SK-N-SH treated with all-trans-retinoic acid at 6 μM for 48 hours (cell line): ENCODE measurements at regions not wholly inside any gene's neighbourhood (a gene's known extent, or its start where the extent isn't known, plus 50 kb on each side); places are given as distances from the start of the nearest gene placed in this dataset.

Experiments used
- ATAC-seq: fragments of 200-7000 bp; cut with Tn5 transposase; 3 replicates; pipeline ENCODE4 v1.9.1; 2020; ENCODE audit warnings: mild to moderate bottlenecking, moderate library complexity
- ARNTL ChIP-seq: fragments of 450-650 bp; formaldehyde crosslinking; IDR thresholded peaks from 2 replicates; pipeline ENCODE4 v1.5.0; 2020; ENCODE audit warnings: low read depth, mild to moderate bottlenecking, moderate library complexity, borderline replicate concordance
- BACH2 ChIP-seq: fragments of 250-450 bp; sonication (Bioruptor Pico); IDR thresholded peaks from 2 replicates; pipeline ENCODE4 v1.9.0; 2021; ENCODE audit warnings: mild to moderate bottlenecking, borderline replicate concordance
- CSDC2 ChIP-seq: fragments of 250-450 bp; sonication (Bioruptor Pico); IDR thresholded peaks from 2 replicates; pipeline ENCODE4 v1.5.0; 2020; ENCODE audit warnings: mild to moderate bottlenecking, moderate library complexity
- CSRNP3 ChIP-seq: fragments of 250-450 bp; sonication (Bioruptor Pico); IDR thresholded peaks from 2 replicates; pipeline ENCODE4 v1.5.1; 2021; ENCODE audit warnings: mild to moderate bottlenecking, moderate library complexity
- ESRRG ChIP-seq: fragments of 250-450 bp; sonication (Bioruptor Pico); IDR thresholded peaks from 2 replicates; pipeline ENCODE4 v1.6.1; 2021; ENCODE audit warnings: mild to moderate bottlenecking
- GLIS3 ChIP-seq: fragments of 250-450 bp; sonication (Bioruptor Pico); IDR thresholded peaks from 2 replicates; pipeline ENCODE4 v1.5.0; 2020; ENCODE audit warnings: mild to moderate bottlenecking, moderate library complexity
- ISL1 ChIP-seq: fragments of 250-450 bp; sonication (Bioruptor Pico); IDR thresholded peaks from 2 replicates; pipeline ENCODE4 v2.1.2; 2022; ENCODE audit warnings: mild to moderate bottlenecking, moderate library complexity
- OSR1 ChIP-seq: fragments of 250-450 bp; sonication (Bioruptor Pico); IDR thresholded peaks from 2 replicates; pipeline ENCODE4 v1.8.0; 2022; ENCODE audit warnings: moderate library complexity, mild to moderate bottlenecking, inconsistent platforms
- PPARA ChIP-seq: fragments of 250-450 bp; sonication (Bioruptor Pico); IDR thresholded peaks from 2 replicates; pipeline ENCODE4 v1.5.0; 2020; ENCODE audit warnings: mild to moderate bottlenecking, borderline replicate concordance
- RARB ChIP-seq: fragments of 250-450 bp; sonication (Bioruptor Pico); IDR thresholded peaks from 2 replicates; pipeline ENCODE4 v1.8.0; 2021; ENCODE audit warnings: mild to moderate bottlenecking, moderate library complexity
- SNAI2 ChIP-seq: fragments of 250-450 bp; sonication (Bioruptor Pico); IDR thresholded peaks from 2 replicates; pipeline ENCODE4 v1.5.0; 2020; ENCODE audit warnings: mild to moderate bottlenecking, moderate library complexity
- TCF4 ChIP-seq: fragments of 250-450 bp; sonication (Bioruptor Pico); IDR thresholded peaks from 2 replicates; pipeline ENCODE4 v1.8.0; 2021; ENCODE audit warnings: mild to moderate bottlenecking, moderate library complexity, borderline replicate concordance
- TOX ChIP-seq: fragments of 250-450 bp; sonication (Bioruptor Pico); IDR thresholded peaks from 2 replicates; pipeline ENCODE4 v1.8.0; 2021; ENCODE audit warnings: mild to moderate bottlenecking, moderate library complexity, borderline replicate concordance
- TSHZ2 ChIP-seq: fragments of 250-450 bp; sonication (Bioruptor Pico); IDR thresholded peaks from 2 replicates; pipeline ENCODE4 v1.5.0; 2020; ENCODE audit warnings: mild to moderate bottlenecking, moderate library complexity
- ZC3H10 ChIP-seq: fragments of 250-450 bp; sonication (Bioruptor Pico); IDR thresholded peaks from 2 replicates; pipeline ENCODE4 v1.5.1; 2021; ENCODE audit warnings: mild to moderate bottlenecking, moderate library complexity
- ZFP3 ChIP-seq: fragments of 250-450 bp; sonication (Bioruptor Pico); IDR thresholded peaks from 2 replicates; pipeline ENCODE4 v1.5.0; 2020; ENCODE audit warnings: mild to moderate bottlenecking, moderate library complexity
- ZFP30 ChIP-seq: fragments of 450-650 bp; formaldehyde crosslinking; IDR thresholded peaks from 2 replicates; pipeline ENCODE4 v1.5.0; 2022; ENCODE audit warnings: mild to moderate bottlenecking, moderate library complexity
- ZNF565 ChIP-seq: fragments of 450-650 bp; formaldehyde crosslinking; conservative IDR thresholded peaks from 2 replicates; pipeline ENCODE4 v1.5.0; 2020; ENCODE audit warnings: low read depth, mild to moderate bottlenecking, moderate library complexity
- ZNF70 ChIP-seq: fragments of 450-650 bp; formaldehyde crosslinking; IDR thresholded peaks from 2 replicates; pipeline ENCODE4 v1.5.0; 2020; ENCODE audit warnings: mild to moderate bottlenecking, moderate library complexity
- ZNF8 ChIP-seq: fragments of 450-650 bp; formaldehyde crosslinking; IDR thresholded peaks from 2 replicates; pipeline ENCODE4 v1.5.0; 2020; ENCODE audit warnings: mild to moderate bottlenecking, moderate library complexity
- TF ChIP-seq, protein P1 (sequence below): fragments of 250-450 bp; sonication (Bioruptor Pico); IDR thresholded peaks from 2 replicates; pipeline ENCODE4 v1.8.0; 2021; ENCODE audit warnings: low read depth, mild to moderate bottlenecking, moderate library complexity, borderline replicate concordance
- TF ChIP-seq, protein P2 (sequence below): fragments of 250-450 bp; sonication (Bioruptor Pico); IDR thresholded peaks from 2 replicates; pipeline ENCODE4 v1.5.1; 2020; ENCODE audit warnings: low read depth, mild to moderate bottlenecking, moderate library complexity
- TF ChIP-seq, protein P3 (sequence below): fragments of 250-450 bp; sonication (Bioruptor Pico); IDR thresholded peaks from 2 replicates; pipeline ENCODE4 v1.8.0; 2020; ENCODE audit warnings: mild to moderate bottlenecking, moderate library complexity, borderline replicate concordance

DNA sequence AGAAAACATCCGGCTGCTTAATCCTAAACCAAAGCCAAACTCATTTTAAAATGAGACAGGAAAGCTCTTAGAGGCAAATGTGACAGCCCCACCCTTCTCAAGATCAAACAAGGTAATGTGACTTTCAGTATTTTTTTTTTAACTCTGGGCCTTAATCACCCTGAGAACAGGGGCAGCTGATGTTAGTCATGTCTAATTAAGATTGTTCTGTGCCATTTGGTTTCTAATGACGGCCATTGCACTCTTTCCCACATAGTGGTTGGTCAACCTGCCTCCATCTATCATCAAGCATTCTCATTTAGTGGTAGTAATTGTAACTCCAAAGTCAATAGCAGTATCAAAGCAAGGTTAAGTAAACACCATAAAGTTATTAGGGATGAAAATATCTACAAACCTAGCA, 191.6 kb upstream of the EXOC2 start:
- TF ChIP-seq ZNF565 (no peak), ZNF70 (CRISPR knock-in tag) (no peak), TSHZ2 (CRISPR knock-in tag) (no peak), ESRRG (CRISPR knock-in tag) (no peak), CSRNP3 (CRISPR knock-in tag) (no peak), ZFP30 (no peak), PPARA (CRISPR knock-in tag) (no peak), TOX (CRISPR knock-in tag) (no peak), ARNTL (CRISPR knock-in tag) (no peak), CSDC2 (CRISPR knock-in tag) (no peak), BACH2 (CRISPR knock-in tag) (no peak), RARB (no peak), ZC3H10 (CRISPR knock-in tag) (no peak), ZNF8 (CRISPR knock-in tag) (no peak), ZFP3 (CRISPR knock-in tag) (no peak), ISL1 (no peak), GLIS3 (CRISPR knock-in tag) (no peak), TCF4 (CRISPR knock-in tag) (no peak), OSR1 (CRISPR knock-in tag) (no peak)
- TF ChIP-seq, protein P1, sequence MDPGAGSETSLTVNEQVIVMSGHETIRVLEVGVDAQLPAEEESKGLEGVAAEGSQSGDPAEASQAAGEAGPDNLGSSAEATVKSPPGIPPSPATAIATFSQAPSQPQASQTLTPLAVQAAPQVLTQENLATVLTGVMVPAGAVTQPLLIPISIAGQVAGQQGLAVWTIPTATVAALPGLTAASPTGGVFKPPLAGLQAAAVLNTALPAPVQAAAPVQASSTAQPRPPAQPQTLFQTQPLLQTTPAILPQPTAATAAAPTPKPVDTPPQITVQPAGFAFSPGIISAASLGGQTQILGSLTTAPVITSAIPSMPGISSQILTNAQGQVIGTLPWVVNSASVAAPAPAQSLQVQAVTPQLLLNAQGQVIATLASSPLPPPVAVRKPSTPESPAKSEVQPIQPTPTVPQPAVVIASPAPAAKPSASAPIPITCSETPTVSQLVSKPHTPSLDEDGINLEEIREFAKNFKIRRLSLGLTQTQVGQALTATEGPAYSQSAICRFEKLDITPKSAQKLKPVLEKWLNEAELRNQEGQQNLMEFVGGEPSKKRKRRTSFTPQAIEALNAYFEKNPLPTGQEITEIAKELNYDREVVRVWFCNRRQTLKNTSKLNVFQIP (CRISPR knock-in tag): no peak
- no peak for ATAC-seq

DNA sequence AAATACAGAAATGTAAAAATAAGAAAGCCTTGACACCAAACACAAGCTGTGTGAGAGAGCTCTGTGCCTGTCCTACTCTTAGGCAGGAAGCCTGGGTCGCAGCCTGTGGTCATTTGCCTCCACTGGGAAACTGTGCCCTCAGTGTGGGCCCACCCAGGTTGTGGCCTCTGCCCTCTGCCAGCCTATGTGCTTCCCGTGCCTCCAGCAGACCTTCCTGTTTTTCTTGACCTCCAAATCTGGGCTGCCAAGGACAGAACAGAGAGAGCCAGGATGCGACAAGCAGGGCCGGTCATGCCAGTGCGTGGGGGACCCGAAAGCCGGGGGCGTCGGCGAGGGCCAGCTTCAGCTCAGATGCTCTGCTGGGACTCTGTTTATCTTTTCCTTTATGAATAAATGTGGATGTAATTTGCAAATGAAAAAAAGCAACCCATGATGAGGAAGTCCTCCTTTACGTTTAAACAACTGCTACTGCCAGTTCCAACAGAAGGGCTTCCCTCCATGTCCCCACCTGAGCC, 189.2 kb upstream of the EXOC2 start:
- TF ChIP-seq ZC3H10 (CRISPR knock-in tag) (no peak), SNAI2 (CRISPR knock-in tag) (no peak), CSDC2 (CRISPR knock-in tag) (no peak), GLIS3 (CRISPR knock-in tag) (no peak), ZNF8 (CRISPR knock-in tag) (no peak), ZNF565 (no peak), TOX (CRISPR knock-in tag) (no peak), ARNTL (CRISPR knock-in tag) (no peak), BACH2 (CRISPR knock-in tag) (no peak), ISL1 (no peak), ESRRG (CRISPR knock-in tag) (no peak), ZNF70 (CRISPR knock-in tag) (no peak)
- TF ChIP-seq, protein P2, sequence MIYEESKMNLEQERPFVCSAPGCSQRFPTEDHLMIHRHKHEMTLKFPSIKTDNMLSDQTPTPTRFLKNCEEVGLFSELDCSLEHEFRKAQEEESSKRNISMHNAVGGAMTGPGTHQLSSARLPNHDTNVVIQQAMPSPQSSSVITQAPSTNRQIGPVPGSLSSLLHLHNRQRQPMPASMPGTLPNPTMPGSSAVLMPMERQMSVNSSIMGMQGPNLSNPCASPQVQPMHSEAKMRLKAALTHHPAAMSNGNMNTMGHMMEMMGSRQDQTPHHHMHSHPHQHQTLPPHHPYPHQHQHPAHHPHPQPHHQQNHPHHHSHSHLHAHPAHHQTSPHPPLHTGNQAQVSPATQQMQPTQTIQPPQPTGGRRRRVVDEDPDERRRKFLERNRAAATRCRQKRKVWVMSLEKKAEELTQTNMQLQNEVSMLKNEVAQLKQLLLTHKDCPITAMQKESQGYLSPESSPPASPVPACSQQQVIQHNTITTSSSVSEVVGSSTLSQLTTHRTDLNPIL (CRISPR knock-in tag): no peak
- TF ChIP-seq, protein P3, sequence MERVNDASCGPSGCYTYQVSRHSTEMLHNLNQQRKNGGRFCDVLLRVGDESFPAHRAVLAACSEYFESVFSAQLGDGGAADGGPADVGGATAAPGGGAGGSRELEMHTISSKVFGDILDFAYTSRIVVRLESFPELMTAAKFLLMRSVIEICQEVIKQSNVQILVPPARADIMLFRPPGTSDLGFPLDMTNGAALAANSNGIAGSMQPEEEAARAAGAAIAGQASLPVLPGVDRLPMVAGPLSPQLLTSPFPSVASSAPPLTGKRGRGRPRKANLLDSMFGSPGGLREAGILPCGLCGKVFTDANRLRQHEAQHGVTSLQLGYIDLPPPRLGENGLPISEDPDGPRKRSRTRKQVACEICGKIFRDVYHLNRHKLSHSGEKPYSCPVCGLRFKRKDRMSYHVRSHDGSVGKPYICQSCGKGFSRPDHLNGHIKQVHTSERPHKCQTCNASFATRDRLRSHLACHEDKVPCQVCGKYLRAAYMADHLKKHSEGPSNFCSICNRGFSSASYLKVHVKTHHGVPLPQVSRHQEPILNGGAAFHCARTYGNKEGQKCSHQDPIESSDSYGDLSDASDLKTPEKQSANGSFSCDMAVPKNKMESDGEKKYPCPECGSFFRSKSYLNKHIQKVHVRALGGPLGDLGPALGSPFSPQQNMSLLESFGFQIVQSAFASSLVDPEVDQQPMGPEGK (CRISPR knock-in tag): no peak
- TF ChIP-seq, protein P1 (CRISPR knock-in tag): no peak
- ATAC-seq: no peak
